Right lobe of liver (tissue), 4 donors: ENCODE measurements at regions not wholly inside any gene's neighbourhood (a gene's known extent, or its start where the extent isn't known, plus 50 kb on each side); places are given as distances from the start of the nearest gene placed in this dataset.

Experiments
- CTCF ChIP-seq, 4 donors: fragments of 200-600 bp in 3 of 4; fragments of 450-650 bp in 1 of 4; IDR thresholded peaks; one replicate each; pipeline versions ENCODE4 v1.5.1 to v1.8.0; 2016 to 2022; ENCODE audit warnings: antibody characterized with exemption in 4 of 4, mild to moderate bottlenecking in 2 of 4
- POLR2A ChIP-seq: fragments of 450-650 bp; IDR thresholded peaks from one replicate; pipeline ENCODE4 v1.6.1; 2017; ENCODE audit warnings: antibody characterized with exemption, mild to moderate bottlenecking
- donor health status: DM: no; HTN: no; CAD: no.
- donor health status: DM: no; HTN: no; CAD: no.
- donor health status: DM: no; HTN: yes; CAD: no.

GRCh38 chr2:194304191-194304590, 1352.8 kb upstream of the SLC39A10 start:
- TF ChIP-seq POLR2A (no peak), CTCF (IDR thresholded peaks at IDR 0.05) (no peak)
